Smooth muscle cell (in vitro differentiated cells): ENCODE measurements at regions not wholly inside any gene's neighbourhood (a gene's known extent, or its start where the extent isn't known, plus 50 kb on each side); places are given as distances from the start of the nearest gene placed in this dataset.

ENCODE experiments used
- DNase-seq: peaks from one replicate; lab custom pipeline; 2025; ENCODE audit not compliant: unreplicated experiment; lab: John Stamatoyannopoulos, UW
- H2AFZ ChIP-seq: fragments of 200-600 bp; sonication (generic); 2 replicates; pipeline ENCODE4 v1.6.0; 2016; ENCODE audit warnings: antibody characterized with exemption, low read depth, mild to moderate bottlenecking
- H3F3A ChIP-seq: fragments of 200-600 bp; sonication (generic); 2 replicates; pipeline ENCODE4 v1.6.0; 2017; ENCODE audit warnings: antibody characterized with exemption, low read depth
- H3K27ac ChIP-seq: fragments of 200-600 bp; sonication (generic); 2 replicates; pipeline ENCODE4 v1.5.1; 2016; ENCODE audit warnings: low read depth, mild to moderate bottlenecking
- H3K27me3 ChIP-seq: fragments of 200-600 bp; sonication (generic); 2 replicates; pipeline ENCODE4 v1.6.1; 2016; ENCODE audit warnings: low read depth, mild to moderate bottlenecking
- H3K36me3 ChIP-seq: fragments of 200-600 bp; sonication (generic); 2 replicates; pipeline ENCODE4 v1.5.1; 2016; ENCODE audit warnings: low read depth
- H3K4me1 ChIP-seq: fragments of 200-600 bp; sonication (generic); 2 replicates; pipeline ENCODE4 v1.5.1; 2016; ENCODE audit warnings: low read depth
- H3K4me2 ChIP-seq: fragments of 200-600 bp; sonication (generic); 2 replicates; pipeline ENCODE4 v1.6.0; 2016; ENCODE audit warnings: mild to moderate bottlenecking
- H3K4me3 ChIP-seq: fragments of 200-600 bp; sonication (generic); 2 replicates; pipeline ENCODE4 v1.5.1; 2016; ENCODE audit warnings: mild to moderate bottlenecking
- H3K79me2 ChIP-seq: fragments of 200-600 bp; sonication (generic); 2 replicates; pipeline ENCODE4 v1.6.0; 2016; ENCODE audit warnings: low read depth, mild to moderate bottlenecking
- H3K9ac ChIP-seq: fragments of 200-600 bp; sonication (generic); 2 replicates; pipeline ENCODE4 v1.6.0; 2016; ENCODE audit warnings: low read depth
- H3K9me3 ChIP-seq: fragments of 200-600 bp; sonication (generic); replicated peaks from 2 replicates; pipeline ENCODE4 v1.5.1; 2016; ENCODE audit warnings: low read depth
- H4K20me1 ChIP-seq: fragments of 200-600 bp; sonication (generic); 2 replicates; pipeline ENCODE4 v1.6.0; 2016; ENCODE audit warnings: low read depth
- CTCF ChIP-seq: fragments of 200-600 bp; sonication (generic); IDR thresholded peaks from 2 replicates; pipeline ENCODE4 v1.5.1; 2017; ENCODE audit warnings: borderline replicate concordance, mild to moderate bottlenecking, antibody characterized with exemption; ENCODE audit not compliant: insufficient read depth, poor library complexity, severe bottlenecking
- WGBS: methylation state at CpG from one replicate; pipeline ENCODE4 v1.1.7; 2016; ENCODE audit warnings: low lambda C conversion rate; 5-methylcytosine and 5-hydroxymethylcytosine counted together

- H3K9ac ChIP-seq: no peak overlapping the region
- no peak overlapping the region for H3K4me3 ChIP-seq
- H3K27me3 ChIP-seq: no peaks in the 10 kb centered on the region
- no peaks in the 10 kb centered on the region for H3F3A ChIP-seq
- H3K36me3 ChIP-seq: no peaks in the 10 kb centered on the region
- no peak for DNase-seq
- WGBS: 63% methylated on average over 5 of the region's 5 CpGs
- no peak overlapping the region for H2AFZ ChIP-seq
- no peak overlapping the region for H3K27ac ChIP-seq
- H3K4me1 ChIP-seq: no peaks in the 10 kb centered on the region
- H4K20me1 ChIP-seq: no peaks in the 10 kb centered on the region
- no peak for TF ChIP-seq CTCF
- H3K79me2 ChIP-seq: no peaks in the 10 kb centered on the region
- H3K9me3 ChIP-seq: no peaks in the 10 kb centered on the region
- H3K4me2 ChIP-seq: no peak overlapping the region
Measured at GRCh38 chr7:47213276-47213675, 368.6 kb downstream of the TNS3 start.

GRCh38 chr7:47211519-47211973 lies 370.4 kb downstream of the TNS3 start:
- no peaks in the 10 kb centered on the region for H3K36me3 ChIP-seq
- H3F3A ChIP-seq: no peaks in the 10 kb centered on the region
- no peak for DNase-seq
- 54% methylated on average over 5 of the region's 5 CpGs for WGBS
- H3K9me3 ChIP-seq: no peaks in the 10 kb centered on the region
- no peak overlapping the region for H3K9ac ChIP-seq
- TF ChIP-seq CTCF: no peak
- H4K20me1 ChIP-seq: no peaks in the 10 kb centered on the region
- H3K4me1 ChIP-seq: no peaks in the 10 kb centered on the region
- no peak overlapping the region for H2AFZ ChIP-seq
- H3K79me2 ChIP-seq: no peaks in the 10 kb centered on the region
- no peak overlapping the region for H3K27ac ChIP-seq
- no peak overlapping the region for H3K4me2 ChIP-seq
- H3K27me3 ChIP-seq: no peaks in the 10 kb centered on the region
- H3K4me3 ChIP-seq: no peak overlapping the region

GRCh38 chr7:47210281-47210854 lies 371.5 kb downstream of the TNS3 start:
- Histone ChIP-seq H3K9ac (no peak overlapping the region), H3F3A (no peaks in the 10 kb centered on the region), H3K4me2 (no peak overlapping the region), H3K79me2 (no peaks in the 10 kb centered on the region), H2AFZ (no peak overlapping the region), H3K4me1 (no peaks in the 10 kb centered on the region), H3K9me3 (no peaks in the 10 kb centered on the region), H3K27ac (no peak overlapping the region), H3K36me3 (no peaks in the 10 kb centered on the region), H3K27me3 (no peaks in the 10 kb centered on the region), H4K20me1 (no peaks in the 10 kb centered on the region), H3K4me3 (no peak overlapping the region)
- no peak for DNase-seq
- no peak for TF ChIP-seq CTCF
- 68% methylated on average over 4 of the region's 4 CpGs for WGBS

- no peak for DNase-seq
- Histone ChIP-seq H2AFZ (no peak overlapping the region), H3K9me3 (no peaks in the 10 kb centered on the region), H3K4me1 (no peaks in the 10 kb centered on the region), H4K20me1 (no peaks in the 10 kb centered on the region), H3K79me2 (no peaks in the 10 kb centered on the region), H3K9ac (no peak overlapping the region), H3F3A (no peaks in the 10 kb centered on the region), H3K27me3 (no peaks in the 10 kb centered on the region), H3K36me3 (no peaks in the 10 kb centered on the region), H3K4me2 (no peak overlapping the region), H3K27ac (no peak overlapping the region), H3K4me3 (no peak overlapping the region)
- 91% methylated on average over 3 of the region's 3 CpGs for WGBS
- TF ChIP-seq CTCF: no peak
Measured at GRCh38 chr7:47207956-47208355, 374.0 kb downstream of the TNS3 start.
